GM06990 (cell line): ENCODE measurements at regions not wholly inside any gene's neighbourhood (a gene's known extent, or its start where the extent isn't known, plus 50 kb on each side); places are given as distances from the start of the nearest gene placed in this dataset.
"Not testable (repeated sequence)": the region's sequence is repeated elsewhere in the genome, so short reads cannot be mapped to it uniquely, and the experiment has no call there.

Experiments
- DNase-seq: peaks from one replicate; pipeline ENCODE4 v3.0.0-alpha.2; 2011; ENCODE audit not compliant: insufficient read length; ENCODE audit errors: extremely low read depth
- H3K27me3 ChIP-seq: replicated peaks from 2 replicates; pipeline ENCODE4 v1.6.0; 2011; ENCODE audit warnings: low read length; ENCODE audit not compliant: control insufficient read depth, insufficient read depth
- H3K36me3 ChIP-seq: 2 replicates; pipeline ENCODE4 v1.5.1; 2011; ENCODE audit warnings: low read length; ENCODE audit not compliant: control insufficient read depth, insufficient read depth
- H3K4me3 ChIP-seq: replicated peaks from 2 replicates; pipeline ENCODE4 v1.5.1; 2011; ENCODE audit warnings: low read depth, mild to moderate bottlenecking, control low read depth, low read length
- CTCF ChIP-seq: IDR thresholded peaks from 2 replicates; pipeline ENCODE4 v1.5.1; 2011; ENCODE audit warnings: low read length, control low read depth, mild to moderate bottlenecking, inconsistent platforms; ENCODE audit not compliant: insufficient read depth, poor library complexity, severe bottlenecking

- no peak for TF ChIP-seq CTCF
- Histone ChIP-seq H3K36me3 (no peaks in the 10 kb centered on the region), H3K27me3 (no peaks in the 10 kb centered on the region), H3K4me3 (no peak overlapping the region)
- DNase-seq: no peak
Measured at GRCh38 chr1:82373710-82374109, 573.0 kb downstream of the ADGRL2 start.

- Histone ChIP-seq H3K27me3 (no peaks in the 10 kb centered on the region), H3K36me3 (no peaks in the 10 kb centered on the region), H3K4me3 (no peak overlapping the region)
- DNase-seq: no peak
- TF ChIP-seq CTCF: no peak
Measured at GRCh38 chr1:82371844-82372498, 571.2 kb downstream of the ADGRL2 start.

- Histone ChIP-seq H3K27me3 (no peaks in the 10 kb centered on the region), H3K36me3 (no peaks in the 10 kb centered on the region), H3K4me3 (no peak overlapping the region)
- DNase-seq: no peak
- TF ChIP-seq CTCF: no peak
Measured at GRCh38 chr1:82367456-82367855, 566.7 kb downstream of the ADGRL2 start.

- no peak for TF ChIP-seq CTCF
- Histone ChIP-seq H3K27me3 (no peaks in the 10 kb centered on the region), H3K36me3 (no peaks in the 10 kb centered on the region), H3K4me3 (no peak overlapping the region)
- DNase-seq: no peak
Measured at GRCh38 chr1:82366689-82367088, 566.0 kb downstream of the ADGRL2 start.

GRCh38 chr1:82359541-82359940, 558.8 kb downstream of the ADGRL2 start:
- not testable (repeated sequence) for H3K4me3 ChIP-seq, H3K27me3 ChIP-seq, DNase-seq, H3K36me3 ChIP-seq

GRCh38 chr1:82358706-82359105, 558.0 kb downstream of the ADGRL2 start:
- not testable (repeated sequence) for DNase-seq, H3K4me3 ChIP-seq, H3K27me3 ChIP-seq, H3K36me3 ChIP-seq

GRCh38 chr1:82354546-82354945, 553.8 kb downstream of the ADGRL2 start:
- not testable (repeated sequence) for H3K36me3 ChIP-seq, DNase-seq, H3K4me3 ChIP-seq, H3K27me3 ChIP-seq
